ENCODE measurements at regions not wholly inside any gene's neighbourhood (a gene's known extent, or its start where the extent isn't known, plus 50 kb on each side); places are given as distances from the start of the nearest gene placed in this dataset.

GRCh38 chr10:131033166-131034085 is 278.1 kb downstream of the TCERG1L start:
- TF ChIP-seq, protein P1, sequence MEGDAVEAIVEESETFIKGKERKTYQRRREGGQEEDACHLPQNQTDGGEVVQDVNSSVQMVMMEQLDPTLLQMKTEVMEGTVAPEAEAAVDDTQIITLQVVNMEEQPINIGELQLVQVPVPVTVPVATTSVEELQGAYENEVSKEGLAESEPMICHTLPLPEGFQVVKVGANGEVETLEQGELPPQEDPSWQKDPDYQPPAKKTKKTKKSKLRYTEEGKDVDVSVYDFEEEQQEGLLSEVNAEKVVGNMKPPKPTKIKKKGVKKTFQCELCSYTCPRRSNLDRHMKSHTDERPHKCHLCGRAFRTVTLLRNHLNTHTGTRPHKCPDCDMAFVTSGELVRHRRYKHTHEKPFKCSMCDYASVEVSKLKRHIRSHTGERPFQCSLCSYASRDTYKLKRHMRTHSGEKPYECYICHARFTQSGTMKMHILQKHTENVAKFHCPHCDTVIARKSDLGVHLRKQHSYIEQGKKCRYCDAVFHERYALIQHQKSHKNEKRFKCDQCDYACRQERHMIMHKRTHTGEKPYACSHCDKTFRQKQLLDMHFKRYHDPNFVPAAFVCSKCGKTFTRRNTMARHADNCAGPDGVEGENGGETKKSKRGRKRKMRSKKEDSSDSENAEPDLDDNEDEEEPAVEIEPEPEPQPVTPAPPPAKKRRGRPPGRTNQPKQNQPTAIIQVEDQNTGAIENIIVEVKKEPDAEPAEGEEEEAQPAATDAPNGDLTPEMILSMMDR (IDR thresholded peaks at IDR 0.05; ENCODE audit: low read depth, low read length): no peak
- TF ChIP-seq EZH2phosphoT487 (IDR thresholded peaks at IDR 0.05; ENCODE audit: low read depth): no peak

All from OCI-LY3 (cell line).